ENCODE measurements at regions not wholly inside any gene's neighbourhood (a gene's known extent, or its start where the extent isn't known, plus 50 kb on each side); places are given as distances from the start of the nearest gene placed in this dataset.

DNA sequence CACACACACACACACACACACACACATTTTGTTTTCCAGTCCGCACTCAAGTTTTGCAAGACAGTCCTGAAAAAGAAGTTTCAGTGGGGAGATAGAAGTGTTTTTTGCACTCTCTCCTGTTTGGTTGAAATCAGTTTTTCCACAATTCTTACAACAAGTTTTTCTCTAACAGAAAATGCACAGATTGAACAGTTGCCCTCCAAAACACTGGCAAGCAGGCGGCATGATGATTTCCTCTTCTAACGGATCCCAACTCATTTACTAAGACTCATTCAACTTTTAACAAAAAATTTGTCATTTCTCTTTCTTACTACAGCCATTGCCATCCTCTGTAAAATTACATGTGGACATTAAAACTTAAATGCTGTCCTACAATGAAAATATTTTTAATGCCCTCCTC lies 117.6 kb upstream of the DTNA start:
- intact Hi-C loops (cut with DNase I): no loop called here
- H3K27ac ChIP-seq: peak overlapping the region; percentile 59
- DNase-seq: no peak
- H3K4me1 ChIP-seq: no peaks in the 10 kb centered on the region
- peak overlapping the region; percentile 27 for H3K4me3 ChIP-seq
- TF ChIP-seq CTCF (IDR thresholded peaks at IDR 0.05): no peak
- no peak for ATAC-seq
- H3K9me3 ChIP-seq: no peaks in the 10 kb centered on the region
- H3K36me3 ChIP-seq: no peaks in the 10 kb centered on the region
- H3K27me3 ChIP-seq (ENCODE audit: low read depth): no peaks in the 10 kb centered on the region

GRCh38 chr18:34592961-34593382 lies 117.1 kb upstream of the DTNA start:
- peak overlapping the region; percentile 27 for H3K4me3 ChIP-seq
- DNase-seq: peak; percentile 44
- H3K4me1 ChIP-seq: no peaks in the 10 kb centered on the region
- intact Hi-C loops (cut with DNase I): no loop called here
- peak overlapping the region; percentile 59 for H3K27ac ChIP-seq
- H3K27me3 ChIP-seq (ENCODE audit: low read depth): no peaks in the 10 kb centered on the region
- no peaks in the 10 kb centered on the region for H3K36me3 ChIP-seq
- H3K9me3 ChIP-seq: no peaks in the 10 kb centered on the region
- peak; percentile 78 to 92 for ATAC-seq
- no peak for TF ChIP-seq CTCF (IDR thresholded peaks at IDR 0.05)

GRCh38 chr18:34594266-34594665 lies 115.8 kb upstream of the DTNA start:
- DNase-seq (no peak), ATAC-seq (no peak)
- intact Hi-C loops (cut with DNase I): no loop called here
- no peak for TF ChIP-seq CTCF (IDR thresholded peaks at IDR 0.05)
- no peaks in the 10 kb centered on the region for H3K36me3 ChIP-seq
- H3K4me3 ChIP-seq: peak overlapping the region; percentile 27
- H3K9me3 ChIP-seq: no peaks in the 10 kb centered on the region
- H3K27me3 ChIP-seq (ENCODE audit: low read depth): no peaks in the 10 kb centered on the region
- no peaks in the 10 kb centered on the region for H3K4me1 ChIP-seq
- H3K27ac ChIP-seq: peak overlapping the region; percentile 59

DNA sequence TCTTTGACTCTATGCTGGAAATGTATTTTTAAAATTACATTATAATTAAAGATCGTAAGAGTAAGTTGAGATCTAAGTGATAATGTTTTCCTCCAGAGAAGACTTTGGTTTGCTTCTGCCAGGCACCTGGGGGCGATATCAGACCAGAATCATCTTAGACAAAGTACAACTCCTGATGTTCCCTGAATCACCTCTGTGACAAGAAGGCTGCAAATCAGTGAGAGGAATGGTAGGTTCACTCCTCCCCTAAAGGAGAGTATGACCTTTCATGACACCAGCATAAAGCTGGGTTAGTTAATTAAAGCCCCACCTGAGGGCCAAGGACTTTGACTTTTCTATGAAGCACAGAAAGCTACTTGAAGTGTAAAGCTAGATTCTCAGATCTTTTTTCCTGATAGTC lies 114.4 kb upstream of the DTNA start:
- no peaks in the 10 kb centered on the region for H3K36me3 ChIP-seq
- TF ChIP-seq CTCF (IDR thresholded peaks at IDR 0.05): peak; percentile 10
- DNase-seq (no peak), ATAC-seq (no peak)
- H3K27ac ChIP-seq: no peak overlapping the region
- H3K4me1 ChIP-seq: no peaks in the 10 kb centered on the region
- H3K27me3 ChIP-seq (ENCODE audit: low read depth): no peaks in the 10 kb centered on the region
- intact Hi-C loops (cut with DNase I): no loop called here
- no peak overlapping the region for H3K4me3 ChIP-seq
- H3K9me3 ChIP-seq: no peaks in the 10 kb centered on the region

DNA sequence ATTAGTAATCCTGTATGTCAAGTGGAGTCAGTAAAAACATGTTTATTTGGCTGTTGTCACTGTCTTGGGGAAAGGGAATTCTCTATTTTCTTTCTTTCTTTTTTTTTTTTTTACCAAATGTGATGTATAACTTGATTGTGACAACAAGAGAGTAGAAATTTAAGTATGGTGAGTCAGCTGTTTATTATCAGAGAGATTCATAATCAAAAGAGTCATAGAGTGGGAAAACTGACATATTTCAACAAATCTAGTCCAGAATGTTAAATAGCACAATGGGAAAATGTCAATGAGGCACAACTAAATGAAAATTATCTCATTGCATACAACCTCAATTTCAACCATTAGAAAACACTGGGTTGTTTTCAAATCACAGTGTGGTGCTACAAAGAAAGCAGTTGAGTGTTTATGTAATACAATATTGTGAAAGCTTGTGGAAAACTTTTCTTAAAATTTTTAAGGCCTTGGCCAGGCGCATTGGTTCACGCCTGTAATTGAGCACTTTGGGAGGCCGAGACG lies 111.9 kb upstream of the DTNA start:
- no peaks in the 10 kb centered on the region for H3K27me3 ChIP-seq (ENCODE audit: low read depth)
- TF ChIP-seq CTCF (IDR thresholded peaks at IDR 0.05): no peak
- no peaks in the 10 kb centered on the region for H3K9me3 ChIP-seq
- intact Hi-C loops (cut with DNase I): no loop called here
- DNase-seq (no peak), ATAC-seq (no peak)
- H3K4me1 ChIP-seq: no peaks in the 10 kb centered on the region
- H3K36me3 ChIP-seq: no peaks in the 10 kb centered on the region
- no peak overlapping the region for H3K27ac ChIP-seq
- no peak overlapping the region for H3K4me3 ChIP-seq

DNA sequence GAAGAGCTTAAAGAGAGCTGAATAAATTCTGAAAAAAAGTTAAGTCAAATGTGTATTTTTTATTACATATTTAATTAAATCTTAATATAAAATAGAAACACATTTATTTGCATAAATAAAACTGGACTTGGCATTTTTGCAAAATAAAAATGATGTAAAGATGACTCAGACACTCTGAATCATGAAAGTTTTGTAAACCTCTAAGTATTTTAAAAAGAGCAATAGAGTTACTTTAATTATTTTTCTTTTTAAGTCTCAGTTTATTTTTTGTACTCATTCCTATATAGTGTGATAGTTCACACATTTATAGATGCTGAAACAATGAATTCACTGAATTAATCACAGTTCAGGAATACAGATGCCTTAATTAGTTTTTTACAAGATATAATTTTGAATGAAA lies 109.9 kb upstream of the DTNA start:
- TF ChIP-seq CTCF (IDR thresholded peaks at IDR 0.05): no peak
- no peak for DNase-seq
- H3K27me3 ChIP-seq (ENCODE audit: low read depth): no peaks in the 10 kb centered on the region
- no peak for ATAC-seq
- no peaks in the 10 kb centered on the region for H3K4me1 ChIP-seq
- H3K36me3 ChIP-seq: no peaks in the 10 kb centered on the region
- intact Hi-C loops (cut with DNase I): no loop called here
- no peaks in the 10 kb centered on the region for H3K9me3 ChIP-seq
- H3K27ac ChIP-seq: no peak overlapping the region
- H3K4me3 ChIP-seq: no peak overlapping the region
